Ecto neural progenitor cell (in vitro differentiated cells): ENCODE measurements at regions not wholly inside any gene's neighbourhood (a gene's known extent, or its start where the extent isn't known, plus 50 kb on each side); places are given as distances from the start of the nearest gene placed in this dataset.

Experiments used
- DNase-seq: peaks from one replicate; pipeline ENCODE4 v3.0.0-alpha.2; 2018; ENCODE audit warnings: low spot score

DNA sequence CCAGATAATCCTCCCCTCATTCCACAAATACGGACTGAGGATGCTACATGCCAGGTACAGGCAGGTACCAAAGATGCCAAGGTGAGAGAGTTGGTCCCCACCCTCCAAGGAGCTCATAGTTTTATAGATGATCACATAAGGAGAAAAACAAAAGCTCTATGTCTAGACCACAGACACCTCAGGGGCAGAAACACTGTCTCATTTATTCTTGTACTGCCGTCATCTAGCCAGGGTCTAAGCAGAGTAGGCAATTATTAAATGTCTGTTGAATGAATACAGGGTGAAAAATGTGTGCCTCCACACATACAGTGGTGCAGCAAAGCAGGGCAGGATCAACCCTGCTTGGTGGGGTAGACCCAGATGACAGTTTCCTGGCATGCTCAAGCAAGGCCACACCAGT, 439.8 kb upstream of the JARID2 start:
- DNase-seq: no peak

DNA sequence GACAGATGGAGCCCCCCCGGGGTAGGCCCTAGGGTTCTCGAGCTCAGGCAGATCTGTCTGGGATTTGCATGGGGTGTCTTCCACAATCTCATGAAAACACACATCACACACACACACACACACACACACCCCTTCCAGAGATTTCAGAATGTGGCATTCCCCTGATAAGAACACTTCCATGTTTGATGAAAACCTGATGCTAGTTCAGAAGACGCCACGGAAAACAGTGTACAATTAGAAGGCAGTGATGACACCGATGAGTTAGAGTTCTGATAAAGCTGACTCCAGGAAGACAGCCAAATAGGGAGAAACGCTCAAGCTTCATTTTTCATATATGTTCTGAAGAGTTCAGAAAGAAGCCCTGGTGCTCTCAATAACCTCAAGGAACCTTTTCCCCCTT, 438.7 kb upstream of the JARID2 start:
- no peak for DNase-seq

GRCh38 chr6:14807971-14808370, 437.9 kb upstream of the JARID2 start:
- DNase-seq: no peak

DNA sequence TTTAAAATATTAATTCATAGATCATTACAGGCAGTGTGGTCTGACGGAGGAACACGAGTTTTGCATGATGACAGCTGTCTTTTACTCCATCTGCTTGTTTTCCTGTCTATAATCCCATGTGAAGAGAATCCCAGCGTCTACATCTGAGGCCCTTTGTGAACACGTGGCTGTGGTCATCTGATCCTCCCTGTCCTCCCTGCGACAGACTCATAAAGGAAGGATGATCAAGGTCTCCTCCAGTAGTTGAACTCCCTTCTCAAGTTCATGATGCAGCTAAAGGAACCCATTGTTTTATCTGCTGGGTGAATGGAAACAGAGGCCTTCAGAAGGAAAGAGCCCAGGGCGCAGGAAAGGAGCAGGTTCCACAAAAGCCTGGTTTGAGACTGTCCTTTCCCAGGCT, 435.8 kb upstream of the JARID2 start:
- no peak for DNase-seq

GRCh38 chr6:14811775-14812428, 434.0 kb upstream of the JARID2 start:
- no peak for DNase-seq

DNA sequence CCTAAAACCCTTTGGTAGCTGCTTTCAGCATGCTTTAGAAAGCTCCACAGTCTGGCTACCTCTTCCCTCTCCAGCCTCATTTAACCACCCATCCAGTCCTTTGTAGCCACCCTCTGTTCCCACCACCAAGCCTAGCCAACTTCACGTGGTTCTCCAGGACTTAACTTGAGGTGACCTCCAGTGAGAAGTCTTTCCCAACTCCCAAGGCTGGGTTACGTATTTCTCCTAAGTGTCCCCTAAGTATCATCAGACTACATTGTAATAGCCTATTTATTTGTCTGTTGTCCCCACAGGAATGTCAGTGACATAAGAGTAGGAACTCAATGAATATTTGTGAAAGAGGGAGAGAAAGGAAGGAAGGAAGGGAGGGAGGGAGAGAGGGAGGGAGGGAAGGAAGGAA, 431.9 kb upstream of the JARID2 start:
- DNase-seq: no peak

DNA sequence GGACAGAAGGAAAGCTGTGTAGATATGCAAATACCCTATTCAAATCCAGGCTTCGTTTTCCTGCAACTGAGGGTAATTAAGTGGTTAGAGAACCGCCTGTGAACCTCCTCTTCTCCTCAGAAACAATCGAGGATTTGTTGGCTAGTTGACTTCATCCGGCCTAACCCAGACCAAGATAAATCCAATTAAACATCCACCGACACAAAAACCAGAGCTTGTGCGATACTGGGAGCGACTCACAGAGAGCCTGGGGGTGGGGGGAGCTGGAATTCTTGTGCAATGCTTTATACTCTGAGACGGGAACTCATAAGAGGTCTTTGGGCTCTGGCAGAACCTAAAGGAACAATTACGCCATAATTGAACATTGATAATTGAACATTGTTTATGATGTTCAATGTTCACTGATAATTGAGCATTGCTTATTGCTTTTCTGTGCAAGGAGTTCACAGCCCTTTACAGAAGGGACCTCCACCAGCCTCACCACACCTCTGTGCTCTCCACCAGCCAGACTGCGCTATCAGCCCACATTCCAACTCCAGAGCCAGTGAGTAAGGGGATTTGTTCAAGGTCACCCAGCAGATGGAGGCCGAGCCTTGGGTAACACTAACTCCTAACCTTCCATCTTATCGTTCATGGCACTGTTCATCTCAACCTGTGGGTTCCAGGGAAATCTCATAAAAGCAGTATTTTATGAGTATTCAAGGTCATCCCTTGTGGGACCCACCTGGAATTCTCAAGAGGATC, 429.6 kb upstream of the JARID2 start:
- no peak for DNase-seq

DNA sequence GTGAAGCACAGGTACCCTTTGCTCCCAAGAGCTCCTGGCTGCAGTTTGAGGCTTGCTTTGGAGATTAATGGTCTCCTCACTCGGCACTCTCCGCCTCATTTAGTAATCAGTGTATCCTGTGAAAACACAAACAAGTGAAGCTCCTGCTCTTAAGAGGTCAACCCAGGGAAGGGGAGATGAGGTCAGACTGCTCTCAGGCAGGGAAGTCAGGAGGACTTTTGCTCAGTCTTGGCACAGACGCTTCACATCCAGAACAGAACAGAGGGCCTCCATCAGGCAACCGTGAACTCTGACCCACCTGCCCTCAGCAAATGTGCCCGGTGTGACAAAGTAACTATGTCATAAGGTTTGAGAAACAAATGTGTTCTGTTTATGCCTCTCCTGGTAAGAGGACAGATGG, 428.8 kb upstream of the JARID2 start:
- no peak for DNase-seq

- DNase-seq: no peak
These were observed 427.4 kb upstream of the JARID2 start for GRCh38 chr6:14818422-14818884.

- no peak for DNase-seq
These were observed 426.9 kb upstream of the JARID2 start for GRCh38 chr6:14819001-14819400.

- DNase-seq: no peak
These were observed 425.9 kb upstream of the JARID2 start for GRCh38 chr6:14819840-14820420.

- no peak for DNase-seq
These were observed 423.8 kb upstream of the JARID2 start for GRCh38 chr6:14822012-14822553.

DNA sequence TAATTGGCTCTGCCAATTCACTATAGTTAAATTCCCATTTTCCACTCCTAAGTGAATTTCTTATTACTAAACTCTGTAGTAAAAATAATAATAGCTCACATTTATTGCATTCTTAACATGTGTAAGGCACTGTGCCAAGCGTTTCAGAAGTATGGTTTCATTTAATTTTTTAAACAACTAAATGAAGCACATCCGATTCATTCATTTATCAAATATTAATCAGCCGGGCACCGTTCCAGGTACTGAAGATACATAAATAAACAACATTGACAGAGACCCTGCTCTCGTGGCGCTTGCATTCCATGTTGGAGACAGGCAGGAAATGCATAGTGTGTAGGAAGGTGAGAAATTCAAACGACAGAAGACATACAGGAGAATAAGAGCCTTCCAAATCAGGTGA, 423.2 kb upstream of the JARID2 start:
- DNase-seq: no peak

DNA sequence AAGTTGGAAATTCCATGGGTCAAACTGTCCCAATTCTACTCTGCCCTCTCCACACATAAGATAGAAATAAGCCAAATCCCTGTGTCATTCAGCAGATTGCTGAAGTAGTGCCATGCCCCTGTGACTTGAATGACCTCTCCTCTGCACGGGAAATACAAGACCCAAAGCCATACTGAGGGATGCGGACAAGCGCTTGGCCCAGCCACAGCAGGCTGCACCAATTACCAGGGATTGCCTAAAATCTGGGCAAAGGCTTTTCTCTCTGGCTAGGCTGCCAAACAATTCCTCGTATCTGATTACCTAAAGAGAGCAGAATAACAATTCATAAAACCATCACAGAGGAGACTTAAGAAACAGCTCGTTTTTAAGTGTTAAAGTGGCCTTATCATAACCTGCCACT, 421.8 kb upstream of the JARID2 start:
- no peak for DNase-seq

GRCh38 chr6:14824484-14825275, 421.2 kb upstream of the JARID2 start:
- no peak for DNase-seq

DNA sequence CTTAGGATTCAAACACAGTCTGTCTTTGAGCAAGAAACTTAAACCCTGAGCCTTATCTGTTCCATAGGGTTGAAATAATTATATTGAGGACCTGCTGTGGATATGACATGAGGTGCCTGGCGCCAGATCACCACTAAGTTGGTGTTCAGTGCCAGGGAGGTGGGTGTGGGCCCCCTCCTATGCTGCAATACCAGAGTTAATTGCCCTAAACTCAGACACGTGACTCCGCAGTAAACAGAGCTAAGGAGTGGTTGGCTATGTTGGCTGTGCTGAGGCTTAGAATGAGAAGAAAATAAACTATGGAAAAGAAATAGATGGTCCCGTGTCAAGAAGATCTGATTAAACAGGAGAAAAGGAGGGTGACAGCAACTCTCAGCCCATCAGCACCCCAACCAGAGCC, 419.4 kb upstream of the JARID2 start:
- DNase-seq: no peak

DNA sequence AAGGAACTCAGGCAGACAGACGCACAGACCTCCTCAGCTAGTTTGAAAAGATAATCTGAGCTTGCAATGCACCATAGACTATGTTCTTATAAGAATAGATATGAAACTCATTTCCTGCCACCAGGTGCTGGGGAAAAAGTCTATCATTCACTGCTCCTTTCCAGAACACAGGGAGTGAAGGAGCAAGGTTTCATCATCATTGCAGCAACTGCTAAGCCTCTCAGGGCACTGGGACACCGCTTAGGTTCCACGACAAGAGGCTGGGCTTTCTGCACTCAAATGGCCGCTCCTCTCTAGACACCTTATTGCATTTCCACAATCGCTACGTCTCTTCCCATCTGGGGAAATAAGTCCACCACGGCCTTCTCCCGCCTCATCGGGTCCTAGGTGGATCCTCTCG, 418.5 kb upstream of the JARID2 start:
- no peak for DNase-seq

DNA sequence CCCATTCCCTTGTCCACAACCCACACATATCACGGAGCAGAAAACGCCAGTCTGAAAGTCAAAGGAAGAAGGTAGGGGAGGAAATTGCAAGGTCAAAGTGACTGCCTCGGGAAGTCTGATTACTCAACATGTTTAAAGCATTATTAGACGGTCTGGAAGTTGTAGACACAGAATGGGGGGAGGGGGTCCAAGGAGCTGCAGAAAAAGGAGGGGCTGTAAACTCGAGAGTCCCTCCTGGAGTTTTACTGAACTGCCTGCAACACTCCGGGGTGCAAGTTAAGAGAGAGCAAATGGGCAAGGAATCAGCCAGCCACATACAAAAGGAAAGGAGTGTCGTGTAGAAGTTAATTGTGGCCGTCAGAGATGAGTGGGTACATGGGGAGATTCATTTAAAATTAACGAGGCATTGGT, 417.7 kb upstream of the JARID2 start:
- no peak for DNase-seq

DNA sequence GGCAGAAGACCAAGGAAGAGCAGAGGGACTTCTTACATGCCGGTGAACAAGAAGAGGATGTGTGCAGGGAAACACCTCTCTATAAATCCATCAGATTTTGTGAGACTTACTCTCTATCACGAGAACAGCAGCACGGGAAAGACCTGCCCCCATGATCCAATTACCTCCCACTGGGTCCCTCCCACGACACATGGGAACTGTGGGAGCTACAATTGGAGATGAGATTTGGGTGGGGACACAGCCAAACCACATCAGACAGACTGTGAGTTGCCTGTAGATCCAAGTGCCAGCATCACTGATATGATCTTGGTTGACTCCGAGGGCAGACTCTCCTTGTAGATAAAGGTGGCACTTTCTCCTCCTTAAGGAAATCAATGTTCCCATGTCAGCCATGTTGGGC, 414.8 kb upstream of the JARID2 start:
- no peak for DNase-seq

DNA sequence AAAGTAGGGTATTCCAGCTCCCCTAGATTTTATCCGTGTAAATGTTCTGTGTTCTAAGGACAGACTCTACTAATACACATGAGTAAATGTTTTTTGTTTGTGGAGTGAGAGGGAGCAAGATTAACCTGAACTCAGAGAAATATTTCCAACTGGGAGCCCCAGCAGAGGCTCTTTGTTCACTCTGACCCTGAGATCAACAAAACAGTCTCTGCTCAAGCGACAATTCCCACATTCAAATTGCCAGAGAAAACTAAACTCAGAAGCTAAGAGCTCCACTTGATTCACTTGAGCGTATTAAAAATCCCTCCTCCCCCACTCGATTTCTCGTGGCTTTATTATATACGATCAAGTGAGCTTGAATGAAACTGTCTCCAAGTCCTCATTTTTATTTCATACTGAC, 413.9 kb upstream of the JARID2 start:
- no peak for DNase-seq

DNA sequence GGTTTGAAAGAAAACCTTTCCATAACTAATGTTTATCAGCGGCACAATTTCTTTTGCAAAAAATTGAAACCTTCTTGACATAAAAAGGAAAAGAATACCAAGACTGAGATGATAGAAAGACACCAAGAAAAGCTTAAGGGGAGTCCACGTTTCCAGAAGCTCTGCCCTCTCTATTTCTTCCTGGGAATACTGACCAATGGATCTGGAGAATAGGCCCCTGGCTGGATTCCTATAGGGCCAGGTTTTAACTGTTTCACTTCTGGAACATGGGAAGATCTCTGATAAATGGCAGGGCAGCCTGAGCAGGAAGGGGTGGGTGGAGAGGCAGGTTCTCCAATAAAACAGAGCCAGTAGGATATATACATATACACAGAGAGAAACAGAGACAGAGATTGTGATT, 413.4 kb upstream of the JARID2 start:
- no peak for DNase-seq

GRCh38 chr6:14834851-14835530, 410.9 kb upstream of the JARID2 start:
- no peak for DNase-seq
